Body of pancreas (tissue), 4 donors: ENCODE measurements at regions not wholly inside any gene's neighbourhood (a gene's known extent, or its start where the extent isn't known, plus 50 kb on each side); places are given as distances from the start of the nearest gene placed in this dataset.

Experiments used
- ATAC-seq: fragments of 150-250 bp; one replicate; pipeline ENCODE4 v1.9.1; 2016
- DNase-seq, 4 donors: peaks; one replicate each; pipeline ENCODE4 v3.0.0-alpha.2; 2019
- H3K27ac ChIP-seq, 4 donors: fragments of 200-600 bp; sonication (generic); 1 replicate in 3 of 4; 2 replicates in 1 of 4; pipeline versions ENCODE4 v1.5.1 to v1.6.1; 2016 to 2019; ENCODE audit warnings: mild to moderate bottlenecking in 1 of 4, mixed read lengths in 1 of 4, moderate library complexity in 1 of 4
- H3K27me3 ChIP-seq, 2 donors: fragments of 200-600 bp; sonication (generic); one replicate each; pipeline ENCODE4 v1.6.0; 2016; ENCODE audit warnings: mild to moderate bottlenecking in 1 of 2
- H3K36me3 ChIP-seq, 2 donors: fragments of 200-600 bp; sonication (generic); replicated peaks in 1 of 2; 2 replicates each; pipeline ENCODE4 v1.5.1; 2016; ENCODE audit warnings: low read depth in 2 of 2; ENCODE audit not compliant: insufficient read depth in 1 of 2
- H3K4me1 ChIP-seq: fragments of 200-600 bp; sonication (generic); one replicate; pipeline ENCODE4 v1.6.0; 2016
- H3K4me3 ChIP-seq, 2 donors: fragments of 200-600 bp; sonication (generic); 1 replicate in 1 of 2; 2 replicates in 1 of 2; pipeline ENCODE4 v1.5.1; 2016 to 2019
- H3K9me3 ChIP-seq, 3 donors: fragments of 200-600 bp; sonication (generic); 1 replicate in 2 of 3; 2 replicates in 1 of 3; pipeline ENCODE4 v1.5.1; 2016
- POLR2A ChIP-seq, 3 donors: fragments of 450-650 bp; IDR thresholded peaks; one replicate each; pipeline ENCODE4 v1.6.1; 2016; ENCODE audit warnings: antibody characterized with exemption in 3 of 3, mild to moderate bottlenecking in 2 of 3
- WGBS, 2 donors: methylation state at CpG; one replicate each; pipeline ENCODE4 v1.1.5; 2017; 5-methylcytosine and 5-hydroxymethylcytosine counted together
- intact Hi-C: fragments of 100-400 bp; cut with DNase I; formaldehyde crosslinking; loops from one replicate; pipeline ENCODE4 v1.15.1; 2023
- TF ChIP-seq, protein P1 (sequence below), 7 experiments: fragments of 450-650 bp in 4 of 7; fragments of 200-600 bp in 3 of 7; sonication (generic) in 3 of 7; IDR thresholded peaks; one replicate each; pipeline ENCODE4 v1.5.1; 2016 to 2019; ENCODE audit warnings: antibody characterized with exemption in 7 of 7

DNA sequence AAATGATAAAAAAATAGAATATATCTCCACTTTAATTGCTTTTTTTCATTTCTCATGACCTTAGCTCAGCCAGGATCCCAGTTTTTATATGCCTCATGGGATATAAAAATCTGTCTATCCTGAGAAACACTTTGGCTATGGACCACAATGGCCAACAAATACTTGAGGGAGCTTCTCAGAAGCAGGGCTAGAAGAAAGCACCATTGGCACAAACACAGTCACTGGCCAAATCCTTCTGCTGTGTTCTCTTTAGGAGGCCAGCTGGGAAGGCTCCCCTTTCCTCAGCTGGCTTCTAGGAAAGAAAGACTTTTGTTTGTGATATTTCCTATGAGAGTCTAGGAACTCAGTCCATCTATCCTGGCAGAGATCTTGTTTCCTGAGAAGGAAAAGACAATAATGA is 856.2 kb upstream of the GHITM start:
- Histone ChIP-seq H3K4me1 (no peaks in the 10 kb centered on the region), H3K27me3 (no peaks in the 10 kb centered on the region), H3K36me3 (no peaks in the 10 kb centered on the region), H3K4me3 (no peak overlapping the region), H3K9me3 (no peaks in the 10 kb centered on the region), H3K27ac (no peak overlapping the region)
- no peak for TF ChIP-seq POLR2A (IDR thresholded peaks at IDR 0.05)
- TF ChIP-seq, protein P1, sequence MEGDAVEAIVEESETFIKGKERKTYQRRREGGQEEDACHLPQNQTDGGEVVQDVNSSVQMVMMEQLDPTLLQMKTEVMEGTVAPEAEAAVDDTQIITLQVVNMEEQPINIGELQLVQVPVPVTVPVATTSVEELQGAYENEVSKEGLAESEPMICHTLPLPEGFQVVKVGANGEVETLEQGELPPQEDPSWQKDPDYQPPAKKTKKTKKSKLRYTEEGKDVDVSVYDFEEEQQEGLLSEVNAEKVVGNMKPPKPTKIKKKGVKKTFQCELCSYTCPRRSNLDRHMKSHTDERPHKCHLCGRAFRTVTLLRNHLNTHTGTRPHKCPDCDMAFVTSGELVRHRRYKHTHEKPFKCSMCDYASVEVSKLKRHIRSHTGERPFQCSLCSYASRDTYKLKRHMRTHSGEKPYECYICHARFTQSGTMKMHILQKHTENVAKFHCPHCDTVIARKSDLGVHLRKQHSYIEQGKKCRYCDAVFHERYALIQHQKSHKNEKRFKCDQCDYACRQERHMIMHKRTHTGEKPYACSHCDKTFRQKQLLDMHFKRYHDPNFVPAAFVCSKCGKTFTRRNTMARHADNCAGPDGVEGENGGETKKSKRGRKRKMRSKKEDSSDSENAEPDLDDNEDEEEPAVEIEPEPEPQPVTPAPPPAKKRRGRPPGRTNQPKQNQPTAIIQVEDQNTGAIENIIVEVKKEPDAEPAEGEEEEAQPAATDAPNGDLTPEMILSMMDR (IDR thresholded peaks at IDR 0.05), result no peak
- ATAC-seq, result no peak
- intact Hi-C loops, result no loop called here
- no peak for DNase-seq

DNA sequence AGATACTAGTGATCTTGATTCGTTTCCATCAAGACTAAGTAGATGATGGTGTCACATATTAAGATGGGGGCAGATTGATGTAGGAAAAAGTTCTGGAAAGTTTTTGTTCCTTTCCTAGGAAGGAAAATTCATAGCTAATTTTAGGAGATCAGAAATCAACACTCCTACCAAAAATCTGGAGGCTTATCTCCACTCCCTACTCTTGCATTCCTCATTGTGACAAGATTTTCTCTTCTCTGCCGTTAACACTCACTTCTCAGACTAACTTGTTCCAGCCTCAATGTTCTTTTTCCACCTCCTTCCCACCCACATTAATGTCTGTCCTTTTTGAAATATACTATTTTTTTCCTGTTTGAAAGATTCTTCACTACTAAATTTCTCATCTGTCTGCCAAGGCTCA is 851.9 kb upstream of the GHITM start:
- Histone ChIP-seq H3K27me3 (no peaks in the 10 kb centered on the region), H3K4me1 (no peaks in the 10 kb centered on the region), H3K9me3 (no peaks in the 10 kb centered on the region), H3K27ac (no peak overlapping the region), H3K36me3 (no peaks in the 10 kb centered on the region), H3K4me3 (no peak overlapping the region)
- WGBS, 2 donors, result 54 to 57% methylated on average over 2 of the region's 2 CpGs
- DNase-seq, result no peak
- TF ChIP-seq POLR2A (IDR thresholded peaks at IDR 0.05), result no peak
- TF ChIP-seq, protein P1 (IDR thresholded peaks at IDR 0.05), result no peak
- ATAC-seq, result no peak
- intact Hi-C loops, result no loop called here

DNA sequence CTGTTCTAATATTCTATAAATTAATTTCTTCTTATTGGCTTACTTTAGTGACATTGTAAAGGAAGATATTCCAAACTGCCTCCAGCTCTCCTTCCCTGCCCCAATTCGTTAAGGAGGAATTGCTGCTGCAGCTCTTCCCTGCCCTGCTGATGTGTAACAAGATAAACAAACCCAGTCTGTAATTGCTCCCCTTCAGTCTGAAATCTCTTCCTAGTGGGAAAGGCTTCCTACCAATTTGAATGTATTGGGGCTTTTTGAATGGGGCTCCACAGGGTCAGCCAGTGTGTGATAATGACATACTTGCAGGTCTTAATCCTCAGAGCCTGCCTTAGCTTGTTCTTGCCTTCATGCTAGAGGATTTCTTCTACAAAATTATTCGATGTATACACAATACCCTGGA is 849.9 kb upstream of the GHITM start:
- Histone ChIP-seq H3K4me3 (no peak overlapping the region), H3K9me3 (no peaks in the 10 kb centered on the region), H3K4me1 (no peaks in the 10 kb centered on the region), H3K27me3 (no peaks in the 10 kb centered on the region), H3K27ac (no peak overlapping the region), H3K36me3 (no peaks in the 10 kb centered on the region)
- intact Hi-C loops, result no loop called here
- DNase-seq (no peak), ATAC-seq (no peak)
- no peak for TF ChIP-seq POLR2A (IDR thresholded peaks at IDR 0.05)
- TF ChIP-seq, protein P1 (IDR thresholded peaks at IDR 0.05), result no peak
- 20 to 35% methylated on average over 2 of the region's 2 CpGs for WGBS, 2 donors

DNA sequence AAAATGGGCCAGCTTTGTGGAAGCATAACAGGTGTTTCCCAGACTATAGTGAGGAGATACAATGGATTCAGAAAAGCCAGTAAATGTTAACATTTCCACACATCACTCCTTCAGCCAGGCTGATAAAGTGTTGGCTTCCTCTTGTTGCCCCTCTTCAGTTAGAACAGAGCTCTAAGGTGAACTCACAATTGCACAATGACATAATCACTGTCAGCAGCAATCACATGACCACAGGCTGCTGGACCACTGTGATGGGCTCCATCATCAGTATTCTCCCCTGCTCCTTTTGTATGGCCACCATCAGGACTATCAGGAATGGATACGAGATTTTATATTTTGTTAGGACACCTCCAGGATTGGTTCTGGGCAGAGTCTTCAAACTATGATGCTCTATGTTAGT is 849.4 kb upstream of the GHITM start:
- Histone ChIP-seq H3K36me3 (no peaks in the 10 kb centered on the region), H3K27me3 (no peaks in the 10 kb centered on the region), H3K9me3 (no peaks in the 10 kb centered on the region), H3K4me3 (no peak overlapping the region), H3K4me1 (no peaks in the 10 kb centered on the region), H3K27ac (no peak overlapping the region)
- intact Hi-C loops, result no loop called here
- TF ChIP-seq, protein P1 (IDR thresholded peaks at IDR 0.05), result no peak
- TF ChIP-seq POLR2A (IDR thresholded peaks at IDR 0.05), result no peak
- no peak for ATAC-seq
- no peak for DNase-seq
- 58 to 67% methylated on average over 1 of the region's 1 CpG for WGBS, 2 donors

DNA sequence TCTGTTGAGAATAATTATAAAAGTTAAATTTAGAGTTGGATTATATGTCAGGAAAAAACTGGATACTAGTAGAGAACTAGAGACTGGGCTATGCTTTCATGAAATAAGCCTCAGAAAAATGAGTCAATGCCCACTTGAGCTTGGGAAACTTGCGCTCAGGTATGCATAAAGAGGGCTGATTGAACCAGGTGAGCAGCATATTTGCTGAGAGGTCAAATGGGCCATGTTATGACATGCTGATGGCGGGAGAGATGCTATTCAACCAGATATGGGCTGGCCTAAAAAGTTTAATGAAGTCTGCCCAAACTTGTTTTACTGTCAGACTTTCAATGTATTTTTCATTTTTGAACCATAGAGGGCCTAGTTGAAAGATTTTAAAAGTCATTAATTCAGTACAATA is 837.6 kb upstream of the GHITM start:
- TF ChIP-seq, protein P1 (IDR thresholded peaks at IDR 0.05), result no peak
- TF ChIP-seq POLR2A (IDR thresholded peaks at IDR 0.05), result no peak
- intact Hi-C loops, result no loop called here
- no peak for DNase-seq
- no peaks in the 10 kb centered on the region for H3K9me3 ChIP-seq
- WGBS, 2 donors, result 70 to 75% methylated on average over 2 of the region's 2 CpGs
- no peaks in the 10 kb centered on the region for H3K36me3 ChIP-seq
- no peak overlapping the region for H3K4me3 ChIP-seq
- no peaks in the 10 kb centered on the region for H3K27me3 ChIP-seq
- H3K27ac ChIP-seq, result no peak overlapping the region
- no peaks in the 10 kb centered on the region for H3K4me1 ChIP-seq
- ATAC-seq, result no peak
